Thymus (tissue), 11 donors: ENCODE measurements at regions not wholly inside any gene's neighbourhood (a gene's known extent, or its start where the extent isn't known, plus 50 kb on each side); places are given as distances from the start of the nearest gene placed in this dataset.

Source experiments
- DNase-seq, 9 donors: peaks; one replicate each; pipeline ENCODE4 v3.0.0-alpha.2; 2013; ENCODE audit warnings: low spot score in 9 of 9, low read depth in 6 of 9, missing footprints in 1 of 9
- H3K27ac ChIP-seq, 2 donors: one replicate each; pipeline ENCODE4 v1.5.1; 2013; ENCODE audit warnings: control low read depth in 1 of 2, low read depth in 1 of 2, low read length in 1 of 2, mild to moderate bottlenecking in 1 of 2, moderate library complexity in 1 of 2
- H3K27me3 ChIP-seq, 2 donors: one replicate each; pipeline ENCODE4 v1.5.1; 2013; ENCODE audit warnings: low read length in 1 of 2; ENCODE audit not compliant: control insufficient read depth in 2 of 2, insufficient read depth in 1 of 2
- H3K36me3 ChIP-seq, 2 donors: one replicate each; pipeline ENCODE4 v1.5.1; 2013; ENCODE audit warnings: low read length in 1 of 2, mild to moderate bottlenecking in 1 of 2, moderate library complexity in 1 of 2; ENCODE audit not compliant: control insufficient read depth in 2 of 2, insufficient read depth in 2 of 2
- H3K4me1 ChIP-seq, 2 donors: one replicate each; pipeline ENCODE4 v1.5.1; 2013; ENCODE audit warnings: low read length in 2 of 2; ENCODE audit not compliant: control insufficient read depth in 2 of 2, insufficient read depth in 2 of 2
- H3K4me3 ChIP-seq, 2 donors: one replicate each; pipeline ENCODE4 v1.5.1; 2013; ENCODE audit warnings: low read length in 2 of 2, control low read depth in 1 of 2, mild to moderate bottlenecking in 1 of 2
- H3K9me3 ChIP-seq, 2 donors: one replicate each; pipeline ENCODE4 v1.5.1; 2013; ENCODE audit warnings: low read length in 1 of 2, mild to moderate bottlenecking in 1 of 2; ENCODE audit not compliant: control insufficient read depth in 2 of 2, insufficient read depth in 1 of 2
- WGBS: extraction: QIAGEN DNeasy Blood & Tissue Kit; methylation state at CpG from one replicate; pipeline ENCODE4 v1.1.7; 2013; 5-methylcytosine and 5-hydroxymethylcytosine counted together
- donor health status: healthy.

DNA sequence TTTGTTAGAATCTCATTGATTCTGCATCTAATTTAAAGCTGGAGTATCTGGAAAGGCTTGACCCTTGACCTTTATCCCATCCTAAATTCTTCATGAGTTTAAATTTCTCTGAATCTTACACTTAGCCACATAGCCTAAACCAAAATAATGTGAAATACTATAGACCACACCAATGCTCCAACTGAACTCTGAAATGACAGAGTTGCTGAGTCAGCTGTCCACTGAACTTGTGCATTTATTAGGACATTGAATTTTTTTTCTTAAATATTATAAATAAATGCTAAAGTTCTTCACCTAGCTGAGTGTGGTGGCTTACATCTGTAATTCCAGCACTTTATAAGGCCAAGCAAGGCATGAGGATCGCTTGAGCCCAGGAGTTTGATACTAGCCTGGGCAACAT lies 390.9 kb upstream of the PFKP start:
- no peak for DNase-seq
- no peak overlapping the region for H3K4me3 ChIP-seq
- no peak overlapping the region for H3K27ac ChIP-seq
- 97% methylated on average over 1 of the region's 1 CpG for WGBS
- H3K27me3 ChIP-seq, result no peaks in the 10 kb centered on the region
- no peaks in the 10 kb centered on the region for H3K4me1 ChIP-seq
- no peaks in the 10 kb centered on the region for H3K9me3 ChIP-seq
- H3K36me3 ChIP-seq, result no peaks in the 10 kb centered on the region

DNA sequence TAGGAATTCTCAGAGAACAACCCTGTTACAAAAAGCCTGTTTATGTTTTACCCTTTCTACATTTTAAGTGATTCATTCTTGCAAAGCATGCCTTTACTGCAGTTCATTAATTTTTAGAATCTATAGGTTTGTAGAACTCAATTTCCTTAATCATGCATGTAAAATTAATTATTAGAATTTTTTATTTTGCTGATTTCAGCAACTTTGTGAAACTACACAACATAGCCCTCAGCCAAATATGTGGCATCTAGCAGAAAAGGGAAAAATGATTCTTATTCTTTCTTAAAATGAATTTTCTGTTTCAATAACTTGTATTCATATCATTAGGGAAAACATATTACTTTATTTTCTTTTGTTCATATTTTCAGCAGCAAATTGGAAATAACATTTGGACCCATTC lies 392.9 kb upstream of the PFKP start:
- no peak overlapping the region for H3K27ac ChIP-seq
- DNase-seq, result no peak
- H3K4me1 ChIP-seq, result no peaks in the 10 kb centered on the region
- H3K4me3 ChIP-seq, result no peak overlapping the region
- no peaks in the 10 kb centered on the region for H3K27me3 ChIP-seq
- no peaks in the 10 kb centered on the region for H3K9me3 ChIP-seq
- no peaks in the 10 kb centered on the region for H3K36me3 ChIP-seq

DNA sequence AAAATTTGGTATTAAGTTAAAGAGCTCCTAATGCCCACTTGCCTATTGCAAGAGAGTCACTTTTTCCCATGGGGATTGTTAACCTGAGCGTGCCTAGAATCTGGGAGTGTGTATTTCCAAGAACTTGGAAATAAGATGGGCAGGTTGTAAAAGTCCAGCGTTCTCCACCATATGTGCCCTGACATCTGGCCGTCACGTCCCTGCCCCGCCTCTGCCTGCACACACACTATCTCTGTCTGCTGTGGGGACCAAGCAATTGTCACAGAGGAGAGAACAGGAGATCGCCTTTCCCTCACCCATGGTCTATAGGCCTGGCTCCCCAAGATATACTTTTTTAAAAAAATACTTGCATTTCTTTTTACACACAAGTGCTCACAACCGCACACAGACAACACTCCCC lies 396.5 kb upstream of the PFKP start:
- Histone ChIP-seq H3K27me3 (no peaks in the 10 kb centered on the region), H3K9me3 (no peaks in the 10 kb centered on the region), H3K4me1 (no peaks in the 10 kb centered on the region), H3K36me3 (no peaks in the 10 kb centered on the region), H3K4me3 (no peak overlapping the region), H3K27ac (no peak overlapping the region)
- WGBS, result 90% methylated on average over 7 of the region's 7 CpGs
- no peak for DNase-seq

DNA sequence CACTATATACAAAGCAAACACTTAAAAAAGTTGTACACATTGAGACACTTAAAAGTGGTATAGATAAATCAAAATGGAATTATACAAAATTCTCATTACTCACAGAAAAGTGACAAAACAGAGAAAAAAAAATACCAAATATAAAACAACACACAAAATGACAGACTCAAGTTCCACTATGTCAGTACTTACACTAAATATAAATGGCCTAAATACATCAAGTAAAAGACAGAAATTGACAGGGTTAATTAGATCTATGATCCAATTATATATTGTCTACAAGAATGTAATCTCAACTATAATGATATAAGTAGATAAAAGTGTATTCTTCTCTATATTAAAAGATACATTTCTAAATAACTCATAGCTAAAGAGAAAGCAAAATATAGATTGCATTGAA lies 401.6 kb upstream of the PFKP start:
- Histone ChIP-seq H3K9me3 (no peaks in the 10 kb centered on the region), H3K4me3 (no peak overlapping the region), H3K27ac (no peak overlapping the region), H3K27me3 (no peaks in the 10 kb centered on the region), H3K36me3 (no peaks in the 10 kb centered on the region), H3K4me1 (no peaks in the 10 kb centered on the region)
- no peak for DNase-seq

DNA sequence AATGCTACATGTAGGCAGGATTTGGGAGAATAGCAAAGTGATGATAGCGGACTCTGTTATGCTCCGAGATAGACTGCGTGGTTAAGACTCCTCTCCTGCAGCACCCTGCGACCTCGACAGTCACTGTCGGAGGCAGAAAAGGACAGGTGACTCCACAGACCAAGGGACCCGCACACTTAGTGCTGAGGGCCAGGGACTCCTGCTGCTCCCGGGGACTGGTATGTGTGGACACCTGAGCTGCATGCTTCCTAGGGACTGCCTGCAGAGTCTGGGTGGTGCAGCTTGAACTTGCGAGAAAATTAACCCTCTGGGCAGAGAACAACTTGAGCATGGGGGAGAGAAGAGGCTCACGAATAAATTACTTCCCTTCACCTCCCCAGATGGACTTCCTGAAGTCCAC lies 407.1 kb upstream of the PFKP start:
- Histone ChIP-seq H3K4me3 (no peak overlapping the region), H3K36me3 (no peaks in the 10 kb centered on the region), H3K4me1 (no peaks in the 10 kb centered on the region), H3K9me3 (no peaks in the 10 kb centered on the region), H3K27ac (no peak overlapping the region), H3K27me3 (no peaks in the 10 kb centered on the region)
- WGBS, result 75% methylated on average over 10 of the region's 10 CpGs
- DNase-seq, result no peak

DNA sequence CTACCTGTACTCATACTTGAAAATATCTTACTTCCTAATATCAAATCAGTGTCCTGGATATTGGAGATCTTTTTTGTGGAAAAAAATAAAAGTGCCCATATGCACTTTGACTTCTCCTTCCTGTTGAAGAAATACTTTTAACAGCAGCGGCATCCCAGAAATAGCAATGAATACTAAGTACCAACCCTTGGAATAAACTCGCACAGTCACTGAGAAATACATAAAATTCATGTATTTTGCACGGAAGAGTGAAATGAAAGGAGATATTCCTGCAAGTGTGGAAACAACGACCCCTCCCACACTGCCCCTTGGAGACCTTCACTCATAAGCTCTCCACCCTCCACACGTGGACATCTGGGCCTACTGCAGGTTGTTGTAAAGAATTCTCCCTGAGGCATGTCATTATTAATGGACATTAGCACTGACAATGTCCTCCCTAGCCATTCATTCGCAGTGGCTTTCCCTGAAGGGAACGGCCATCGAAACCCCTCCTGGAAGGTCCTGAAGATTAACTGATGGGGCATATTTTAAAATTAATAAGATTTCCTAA lies 407.6 kb upstream of the PFKP start:
- Histone ChIP-seq H3K9me3 (no peaks in the 10 kb centered on the region), H3K4me1 (no peaks in the 10 kb centered on the region), H3K27me3 (no peaks in the 10 kb centered on the region), H3K27ac (no peak overlapping the region), H3K36me3 (no peaks in the 10 kb centered on the region), H3K4me3 (no peak overlapping the region)
- 89% methylated on average over 8 of the region's 8 CpGs for WGBS
- DNase-seq, result no peak

DNA sequence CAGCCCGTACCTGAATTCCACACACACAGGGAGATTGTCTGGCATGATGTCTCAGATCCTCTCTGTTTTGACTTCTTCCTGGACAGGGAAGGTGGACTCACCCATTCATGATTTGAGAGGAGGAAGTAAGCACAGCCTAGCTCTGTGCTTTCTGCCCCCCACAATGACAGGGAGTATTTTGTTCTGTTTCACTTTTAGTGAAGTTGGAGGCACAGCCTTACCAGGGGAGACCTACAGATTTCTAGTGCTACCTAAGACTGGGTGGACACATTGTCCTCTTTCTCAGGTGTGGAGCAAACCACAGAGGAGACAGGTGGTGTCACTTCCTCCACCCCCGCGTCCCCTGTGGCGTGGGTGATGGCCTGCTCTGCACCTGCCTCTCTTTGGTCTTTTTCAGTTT lies 408.6 kb upstream of the PFKP start:
- H3K4me1 ChIP-seq, result no peaks in the 10 kb centered on the region
- 77% methylated on average over 4 of the region's 4 CpGs for WGBS
- no peak for DNase-seq
- H3K27ac ChIP-seq, result no peak overlapping the region
- H3K36me3 ChIP-seq, result no peaks in the 10 kb centered on the region
- no peak overlapping the region for H3K4me3 ChIP-seq
- no peaks in the 10 kb centered on the region for H3K27me3 ChIP-seq
- no peaks in the 10 kb centered on the region for H3K9me3 ChIP-seq

DNA sequence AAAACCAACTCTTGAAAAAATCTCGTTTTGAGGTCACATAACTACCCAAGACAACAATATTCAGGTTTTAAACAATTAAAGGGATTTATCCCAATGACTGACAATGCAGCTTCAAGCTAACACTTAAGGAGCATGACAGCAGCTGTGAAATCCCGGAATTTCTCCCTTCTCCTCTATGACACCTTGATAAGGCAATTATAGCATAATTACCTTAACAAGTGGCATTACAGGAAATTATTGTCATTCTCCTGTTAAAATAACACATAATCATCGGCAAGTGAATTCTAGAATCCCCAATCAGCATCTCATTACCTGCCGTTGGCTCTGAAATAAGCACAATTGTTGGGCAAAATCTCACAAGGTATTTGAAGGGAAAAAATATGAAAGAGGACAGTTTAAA lies 417.0 kb upstream of the PFKP start:
- Histone ChIP-seq H3K27me3 (no peaks in the 10 kb centered on the region), H3K36me3 (no peaks in the 10 kb centered on the region), H3K27ac (no peak overlapping the region), H3K4me1 (no peaks in the 10 kb centered on the region), H3K9me3 (no peaks in the 10 kb centered on the region), H3K4me3 (no peak overlapping the region)
- WGBS, result 83% methylated on average over 4 of the region's 4 CpGs
- no peak for DNase-seq

DNA sequence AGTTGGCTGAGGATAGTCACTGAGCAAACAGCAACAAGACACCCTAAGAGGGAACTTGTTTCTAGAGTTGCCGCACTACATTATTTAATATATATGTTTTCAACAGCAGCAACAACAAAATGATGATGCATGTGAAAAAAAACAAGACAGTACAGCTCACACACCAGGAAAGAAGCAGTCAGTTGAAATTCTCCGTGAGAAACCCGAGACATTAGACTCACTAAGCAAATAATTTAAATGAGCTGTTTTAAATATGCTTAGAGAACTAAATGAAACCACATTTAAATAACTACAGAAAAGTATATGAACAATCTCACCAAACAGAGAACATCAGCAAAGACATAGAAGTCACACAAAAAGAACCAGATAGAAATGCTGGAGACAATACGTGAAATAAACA lies 426.3 kb upstream of the PFKP start:
- Histone ChIP-seq H3K9me3 (no peaks in the 10 kb centered on the region), H3K4me1 (no peaks in the 10 kb centered on the region), H3K27me3 (no peaks in the 10 kb centered on the region), H3K36me3 (no peaks in the 10 kb centered on the region), H3K4me3 (no peak overlapping the region), H3K27ac (no peak overlapping the region)
- 96% methylated on average over 4 of the region's 4 CpGs for WGBS
- no peak for DNase-seq

DNA sequence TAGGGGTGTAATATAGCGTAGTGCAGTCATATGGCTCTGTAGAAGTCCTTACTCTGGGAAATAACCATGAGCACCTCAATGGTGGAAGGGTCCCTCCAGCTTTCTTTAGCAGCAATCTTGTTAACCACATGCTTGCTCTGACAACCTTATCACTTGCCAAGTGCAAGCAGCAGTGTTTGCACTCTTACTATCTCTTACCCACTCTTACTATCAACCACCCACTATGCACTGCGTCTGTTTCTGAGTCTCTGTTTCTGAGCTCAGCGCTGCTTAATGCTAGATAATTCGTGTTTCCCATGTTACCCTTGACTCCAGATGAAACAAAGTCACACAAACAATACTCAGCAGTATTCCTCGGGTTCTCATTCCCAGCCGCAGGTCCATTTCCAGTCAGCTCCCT lies 433.7 kb upstream of the PFKP start:
- 86% methylated on average over 6 of the region's 6 CpGs for WGBS
- DNase-seq, result no peak
- Histone ChIP-seq H3K27ac (no peak overlapping the region), H3K36me3 (no peaks in the 10 kb centered on the region), H3K9me3 (no peaks in the 10 kb centered on the region), H3K27me3 (no peaks in the 10 kb centered on the region), H3K4me1 (no peaks in the 10 kb centered on the region), H3K4me3 (no peak overlapping the region)
